GM18499 (cell line): ENCODE measurements at regions not wholly inside any gene's neighbourhood (a gene's known extent, or its start where the extent isn't known, plus 50 kb on each side); places are given as distances from the start of the nearest gene placed in this dataset.

Experiments
- ATAC-seq: cut with Tn5 transposase; IDR thresholded peaks from one replicate; pipeline ENCODE4 v1.9.1; 2021; ENCODE audit warnings: moderate number of reproducible peaks; ENCODE audit not compliant: insufficient read depth, unreplicated experiment

- no peak for ATAC-seq
Observed at GRCh38 chr18:27414682-27415081, 229.6 kb upstream of the CHST9 start.

GRCh38 chr18:27413495-27414401 lies 228.6 kb upstream of the CHST9 start:
- no peak for ATAC-seq

- no peak for ATAC-seq
Observed at GRCh38 chr18:27412556-27412955, 227.4 kb upstream of the CHST9 start.

- no peak for ATAC-seq
Observed at GRCh38 chr18:27411911-27412310, 226.8 kb upstream of the CHST9 start.

GRCh38 chr18:27411013-27411412 lies 225.9 kb upstream of the CHST9 start:
- no peak for ATAC-seq

GRCh38 chr18:27404855-27405254 lies 219.7 kb upstream of the CHST9 start:
- no peak for ATAC-seq

DNA sequence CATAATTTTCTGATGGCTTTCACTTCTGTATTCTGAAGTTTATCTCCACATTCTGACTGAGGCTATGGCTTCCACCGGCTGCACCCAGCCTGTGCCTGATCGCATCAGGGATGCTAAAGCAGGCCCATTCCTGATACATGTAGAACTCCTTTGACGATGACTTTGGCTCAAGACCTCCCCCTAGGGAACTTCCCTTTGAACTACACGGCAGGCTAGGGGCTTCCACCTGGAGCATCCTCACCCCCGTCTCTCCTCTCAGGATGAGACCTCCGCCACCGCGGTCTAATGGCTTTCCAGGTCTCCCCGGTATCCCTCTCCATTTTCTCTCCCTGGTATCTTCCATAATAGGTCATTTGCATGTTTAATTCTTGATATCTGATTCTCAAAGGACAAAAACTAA lies 214.9 kb upstream of the CHST9 start:
- no peak for ATAC-seq

DNA sequence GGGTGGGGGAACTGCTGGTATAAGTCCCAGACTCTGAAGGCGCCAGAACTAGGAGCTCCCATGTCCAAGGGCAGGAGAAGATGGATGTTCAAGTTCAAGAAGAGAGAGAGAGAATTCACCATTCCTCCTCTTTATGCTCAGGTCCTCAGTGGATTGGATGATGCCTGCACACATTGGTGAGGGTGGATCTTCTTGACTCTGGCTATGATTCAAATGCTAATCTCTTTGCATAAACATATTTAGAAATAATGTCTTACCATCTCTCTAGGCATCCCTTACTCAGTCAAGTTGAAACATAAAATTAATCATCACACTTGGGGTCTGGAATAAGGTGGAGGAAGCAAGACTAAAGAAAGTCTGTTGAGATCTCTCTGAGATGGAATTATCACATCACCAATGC lies 210.6 kb upstream of the CHST9 start:
- no peak for ATAC-seq

DNA sequence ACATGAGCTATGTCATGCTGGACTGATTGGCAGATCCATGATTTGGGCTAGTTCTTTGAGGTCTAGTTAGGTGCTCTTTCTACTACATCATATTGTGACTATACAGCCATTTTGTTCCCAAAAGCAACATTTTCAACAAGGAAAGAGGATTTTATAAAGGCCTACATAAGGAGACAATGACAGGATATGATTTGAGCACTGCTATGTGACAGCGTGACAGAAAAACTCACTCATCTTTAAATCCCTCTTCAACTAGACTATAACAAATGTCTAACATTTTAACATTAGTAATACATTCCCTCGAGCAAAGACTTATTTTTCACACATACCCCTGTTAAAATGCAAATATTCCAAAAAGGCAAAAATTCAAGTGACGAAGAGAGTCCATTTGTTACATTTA lies 209.6 kb upstream of the CHST9 start:
- no peak for ATAC-seq

- ATAC-seq = no peak
Observed at GRCh38 chr18:27382567-27383216, 197.6 kb upstream of the CHST9 start.

DNA sequence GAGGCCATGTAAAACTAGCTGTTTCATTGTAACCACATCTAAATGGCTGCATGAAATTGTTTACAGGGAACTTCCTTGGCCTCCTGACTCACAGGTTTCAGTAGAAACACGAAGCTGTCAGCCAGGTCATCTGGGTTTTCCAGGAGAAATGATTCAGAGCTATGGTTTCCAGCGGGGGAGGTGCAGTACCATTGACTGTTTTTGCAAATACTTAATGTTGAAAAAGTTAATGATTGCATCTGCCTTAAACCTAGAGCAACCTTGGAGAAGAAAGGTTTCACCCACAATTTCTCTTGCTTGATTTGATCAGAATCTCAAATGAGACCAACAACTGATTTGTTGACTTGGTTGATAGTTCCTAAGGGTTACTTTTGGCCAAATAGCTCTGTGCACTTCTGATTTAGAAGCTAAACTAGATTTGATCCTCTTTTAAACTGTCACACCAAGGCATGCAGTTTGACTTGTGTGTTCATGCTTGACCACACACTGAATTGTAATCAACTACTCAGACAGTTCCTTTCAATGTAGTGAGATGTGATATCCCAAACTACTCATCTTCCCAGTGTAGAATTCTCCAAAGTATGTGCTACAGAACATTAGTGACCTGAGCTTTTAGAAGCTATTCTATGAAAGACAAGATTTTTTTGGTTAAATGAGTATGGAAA lies 193.5 kb upstream of the CHST9 start:
- no peak for ATAC-seq

DNA sequence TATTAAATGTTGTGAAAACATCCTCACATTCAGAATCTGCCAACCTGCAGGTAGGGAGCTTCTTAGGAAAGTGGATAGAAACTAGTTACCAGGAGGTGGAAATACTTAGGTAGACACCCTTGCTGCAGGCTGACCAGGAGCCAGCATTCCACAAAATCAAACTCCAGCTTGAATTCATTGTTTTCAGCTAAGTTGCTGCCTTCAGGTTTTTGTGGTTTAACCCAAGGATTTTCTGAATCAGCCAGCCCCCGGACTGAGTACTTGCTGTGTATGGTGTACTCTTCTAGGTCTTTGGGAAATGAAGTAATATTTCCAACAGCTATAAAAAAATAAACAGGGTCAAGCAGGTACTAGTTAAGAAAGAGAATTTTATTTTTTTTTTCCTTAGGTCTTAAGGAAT lies 192.1 kb upstream of the CHST9 start:
- ATAC-seq = no peak

DNA sequence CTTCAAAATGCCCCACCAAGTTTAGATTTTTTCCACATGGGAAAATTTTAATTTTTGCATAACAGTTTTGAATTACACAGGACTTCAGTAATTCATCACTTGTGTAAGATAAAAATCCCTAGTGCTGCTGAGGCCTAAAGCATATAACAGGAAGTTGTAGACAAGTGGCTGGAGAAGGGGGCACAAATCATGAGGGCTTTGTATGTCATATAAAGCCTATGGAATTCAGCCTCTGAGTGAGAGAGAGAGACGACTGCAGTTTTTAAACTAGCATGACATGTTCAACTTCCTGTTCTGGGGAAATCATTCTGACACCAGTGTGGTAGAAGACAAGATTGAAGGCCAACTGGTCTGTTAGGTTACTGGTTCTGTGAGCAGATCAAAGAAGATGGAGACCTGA lies 187.3 kb upstream of the CHST9 start:
- ATAC-seq = no peak

GRCh38 chr18:27366665-27367064 lies 181.6 kb upstream of the CHST9 start:
- no peak for ATAC-seq

DNA sequence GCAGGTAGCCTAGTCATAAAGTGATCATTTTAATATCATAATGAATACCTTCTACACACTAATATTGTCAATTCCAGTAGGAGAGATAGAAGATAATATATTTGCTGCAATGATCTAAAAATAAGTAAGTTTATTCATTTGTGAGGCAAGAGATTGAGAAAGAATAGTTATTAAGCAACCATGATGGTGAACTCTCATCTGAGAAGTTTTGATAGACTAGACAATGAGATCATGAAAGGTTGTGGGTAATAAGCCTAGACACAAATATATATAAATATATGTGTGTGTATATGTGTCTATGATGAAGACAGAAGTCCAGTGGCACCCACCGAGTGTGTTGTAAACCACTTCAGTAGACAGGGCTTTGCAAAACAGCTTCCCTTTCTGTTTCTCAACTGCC lies 181.0 kb upstream of the CHST9 start:
- no peak for ATAC-seq

DNA sequence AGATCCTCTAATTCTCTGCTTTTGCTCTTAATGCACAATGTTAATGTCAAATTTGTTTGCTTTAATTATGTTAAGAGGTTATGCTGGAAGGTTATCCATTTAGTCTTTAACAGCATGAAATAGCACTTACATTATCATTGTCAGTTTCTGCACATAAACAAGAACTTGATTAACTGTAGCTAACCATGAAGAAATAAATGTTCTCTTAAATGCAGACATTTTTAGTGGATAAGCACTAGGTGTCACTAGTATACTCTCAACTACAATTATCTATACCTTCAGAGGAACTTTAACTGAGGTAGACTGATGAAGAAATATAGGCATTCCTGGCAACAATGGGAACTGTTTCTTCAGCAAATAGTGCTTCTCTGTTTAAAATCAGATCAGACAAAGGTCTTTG lies 178.8 kb upstream of the CHST9 start:
- ATAC-seq = no peak

DNA sequence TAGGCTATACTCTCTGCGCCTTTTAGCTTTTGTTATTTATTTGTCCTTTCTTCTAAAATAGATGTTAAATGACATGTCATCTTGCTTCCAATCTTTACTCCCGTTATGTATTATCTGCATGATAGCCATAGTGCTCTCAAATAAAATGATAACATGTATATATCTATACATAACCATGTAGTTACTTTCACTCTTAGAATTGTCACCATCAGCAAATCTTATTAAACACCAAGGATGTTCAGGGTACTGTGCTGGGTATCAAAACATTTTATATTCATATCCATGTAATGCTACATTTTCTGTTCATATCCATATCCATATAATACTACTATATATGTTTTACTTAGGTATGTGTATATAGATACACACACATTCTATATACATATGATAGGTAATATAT lies 176.4 kb upstream of the CHST9 start:
- no peak for ATAC-seq

GRCh38 chr18:27355308-27355707 lies 170.2 kb upstream of the CHST9 start:
- no peak for ATAC-seq

DNA sequence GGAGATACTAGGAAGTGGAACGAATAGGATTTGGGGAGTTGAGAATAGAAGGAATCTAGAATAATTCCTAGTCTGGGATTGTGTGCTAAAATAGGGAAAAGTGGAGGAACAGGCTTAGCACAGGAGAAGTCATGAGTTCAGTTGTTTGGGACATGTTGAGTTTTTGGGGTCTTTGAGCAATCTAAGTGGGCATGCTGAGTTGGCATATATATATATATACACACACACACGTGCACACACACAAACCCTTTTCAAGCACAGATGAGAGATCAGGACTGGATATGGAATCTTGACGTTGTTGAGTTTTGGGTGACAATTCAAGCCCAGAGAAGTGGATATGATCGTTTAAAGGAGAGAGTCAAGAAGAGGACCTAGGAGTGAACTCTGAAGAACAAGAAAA lies 168.2 kb upstream of the CHST9 start:
- ATAC-seq = no peak

- no peak for ATAC-seq
Observed at GRCh38 chr18:27349284-27349882, 164.3 kb upstream of the CHST9 start.

GRCh38 chr18:27331606-27332005 lies 146.5 kb upstream of the CHST9 start:
- no peak for ATAC-seq
